GM23338 (cell line): ENCODE measurements at regions not wholly inside any gene's neighbourhood (a gene's known extent, or its start where the extent isn't known, plus 50 kb on each side); places are given as distances from the start of the nearest gene placed in this dataset.

Experiments used
- ATAC-seq: fragments of 200-7000 bp; cut with Tn5 transposase; 3 replicates; pipeline ENCODE4 v1.9.1; 2020
- DNase-seq: peaks from one replicate; pipeline ENCODE4 v3.0.0-alpha.2; 2015; ENCODE audit warnings: low spot score
- H2AFZ ChIP-seq: fragments of 200-600 bp; sonication (generic); 2 replicates; pipeline ENCODE4 v1.8.0; 2016; ENCODE audit warnings: antibody characterized with exemption, mild to moderate bottlenecking, moderate library complexity
- H3F3A ChIP-seq: fragments of 200-600 bp; sonication (generic); replicated peaks from 2 replicates; pipeline ENCODE4 v1.8.0; 2017; ENCODE audit warnings: antibody characterized with exemption, mixed run types, low read depth
- H3K27ac ChIP-seq: fragments of 200-600 bp; sonication (generic); 2 replicates; pipeline ENCODE4 v1.6.1; 2016; ENCODE audit warnings: low read depth
- H3K27me3 ChIP-seq: fragments of 200-600 bp; sonication (generic); 2 replicates; pipeline ENCODE4 v1.8.0; 2016; ENCODE audit warnings: mild to moderate bottlenecking, mixed run types, moderate library complexity; ENCODE audit not compliant: insufficient read depth
- H3K36me3 ChIP-seq: fragments of 200-600 bp; sonication (generic); 2 replicates; pipeline ENCODE4 v1.8.0; 2016; ENCODE audit warnings: mild to moderate bottlenecking; ENCODE audit not compliant: insufficient read depth
- H3K4me1 ChIP-seq: fragments of 200-600 bp; sonication (generic); 2 replicates; pipeline ENCODE4 v1.8.0; 2016; ENCODE audit warnings: mild to moderate bottlenecking, moderate library complexity; ENCODE audit not compliant: insufficient read depth
- H3K4me2 ChIP-seq: fragments of 200-600 bp; sonication (generic); 2 replicates; pipeline ENCODE4 v1.7.1; 2017; ENCODE audit warnings: mixed run types
- H3K4me3 ChIP-seq: fragments of 200-600 bp; sonication (generic); 2 replicates; pipeline ENCODE4 v1.6.1; 2016; ENCODE audit warnings: mixed run types
- H3K79me2 ChIP-seq: fragments of 200-600 bp; sonication (generic); replicated peaks from 2 replicates; pipeline ENCODE4 v1.8.0; 2017; ENCODE audit warnings: mild to moderate bottlenecking; ENCODE audit not compliant: insufficient read depth
- H3K9me2 ChIP-seq: fragments of 200-600 bp; sonication (generic); 2 replicates; pipeline ENCODE4 v1.8.0; 2017; ENCODE audit not compliant: insufficient read depth
- H4K20me1 ChIP-seq: fragments of 200-600 bp; sonication (generic); replicated peaks from 2 replicates; pipeline ENCODE4 v1.8.0; 2017; ENCODE audit warnings: mild to moderate bottlenecking; ENCODE audit not compliant: insufficient read depth
- H3K27ac Mint-ChIP-seq: 2 replicates; pipeline ENCODE4 v1.8.0; 2020; ENCODE audit warnings: inconsistent platforms, mild to moderate bottlenecking, moderate library complexity, mixed read lengths
- H3K27me3 Mint-ChIP-seq: 3 replicates; pipeline ENCODE4 v1.8.0; 2022; ENCODE audit warnings: low read depth, mild to moderate bottlenecking, moderate library complexity, mixed read lengths, inconsistent platforms; ENCODE audit not compliant: insufficient read depth, poor library complexity
- H3K36me3 Mint-ChIP-seq: 3 replicates; pipeline ENCODE4 v1.8.0; 2021; ENCODE audit warnings: low read depth, mild to moderate bottlenecking, inconsistent platforms, moderate library complexity, mixed read lengths
- H3K4me1 Mint-ChIP-seq: 3 replicates; pipeline ENCODE4 v1.8.0; 2020; ENCODE audit warnings: mild to moderate bottlenecking, inconsistent platforms, mixed read lengths
- H3K4me3 Mint-ChIP-seq: 3 replicates; pipeline ENCODE4 v1.8.0; 2021; ENCODE audit warnings: moderate library complexity, mild to moderate bottlenecking, inconsistent platforms, mixed read lengths
- H3K9me3 Mint-ChIP-seq: 3 replicates; pipeline ENCODE4 v1.8.0; 2020; ENCODE audit warnings: moderate library complexity, mild to moderate bottlenecking, inconsistent platforms, mixed read lengths
- CTCF ChIP-seq, 2 experiments: fragments of 200-600 bp in 1 of 2; sonication (generic) in 1 of 2; conservative IDR thresholded peaks; 2 replicates each; pipeline versions ENCODE4 v1.5.1 to v1.6.1; 2016 to 2017; ENCODE audit warnings: antibody characterized with exemption in 2 of 2, low read depth in 2 of 2, mild to moderate bottlenecking in 2 of 2, moderate library complexity in 1 of 2
- ETS1 ChIP-seq: IDR thresholded peaks from 2 replicates; pipeline ENCODE4 v1.6.1; 2016; ENCODE audit warnings: antibody characterized with exemption
- EZH2phosphoT487 ChIP-seq: fragments of 200-600 bp; sonication (generic); IDR thresholded peaks from one replicate; pipeline ENCODE4 v1.8.1; 2018; ENCODE audit warnings: antibody characterized with exemption; ENCODE audit not compliant: unreplicated experiment
- JUNB ChIP-seq: IDR thresholded peaks from one replicate; pipeline ENCODE4 v1.6.1; 2016; ENCODE audit warnings: antibody characterized with exemption; ENCODE audit not compliant: unreplicated experiment
- NANOG ChIP-seq: IDR thresholded peaks from 2 replicates; pipeline ENCODE4 v1.6.1; 2016; ENCODE audit warnings: antibody characterized with exemption, borderline replicate concordance
- REST ChIP-seq: IDR thresholded peaks from one replicate; pipeline ENCODE4 v1.6.1; 2018; ENCODE audit warnings: antibody characterized with exemption; ENCODE audit not compliant: unreplicated experiment
- ZNF114 ChIP-seq: fragments of 250-450 bp; sonication (Bioruptor Pico); IDR thresholded peaks from 2 replicates; pipeline ENCODE4 v1.5.0; 2020; ENCODE audit warnings: mild to moderate bottlenecking, moderate library complexity
- ZNF331 ChIP-seq: fragments of 250-450 bp; sonication (Bioruptor Pico); IDR thresholded peaks from 2 replicates; pipeline ENCODE4 v1.5.0; 2020; ENCODE audit warnings: low read depth, mild to moderate bottlenecking, moderate library complexity

- TF ChIP-seq ZNF114 (CRISPR knock-in tag) (no peak), NANOG (no peak), EZH2phosphoT487 (no peak), CTCF (conservative IDR thresholded peaks at IDR 0.05; ENCODE audit: low read depth in 2 of 2) (no peak)
These were observed 177.7 kb downstream of the NHLRC3 start (continued) for GRCh38 chr13:39215971-39216370.

- no peak overlapping the region for H3K27ac Mint-ChIP-seq
- ATAC-seq = no peak
- no peaks in the 10 kb centered on the region for H3K4me1 ChIP-seq
These were observed 179.2 kb downstream of the NHLRC3 start for GRCh38 chr13:39217471-39217870.

More at GRCh38 chr13:39217471-39217870, 179.2 kb downstream of the NHLRC3 start:
- Histone ChIP-seq H4K20me1 (no peaks in the 10 kb centered on the region), H3K36me3 (no peaks in the 10 kb centered on the region), H3K9me2 (no peaks in the 10 kb centered on the region; the same call in 1 of the 2 replicates), H3K27ac (no peak overlapping the region), H3K79me2 (no peaks in the 10 kb centered on the region), H3K27me3 (no peaks in the 10 kb centered on the region), H3F3A (no peaks in the 10 kb centered on the region), H2AFZ (no peak overlapping the region), H3K4me2 (no peak overlapping the region), H3K4me3 (no peak overlapping the region)
- peaks cover 3% of the 10 kb centered on the region; the same call in 2 of the 3 replicates for H3K9me3 Mint-ChIP-seq
- no peaks in the 10 kb centered on the region; the same call in 2 of the 3 replicates for H3K36me3 Mint-ChIP-seq
- DNase-seq = no peak
- H3K27me3 Mint-ChIP-seq = no peaks in the 10 kb centered on the region
- no peaks in the 10 kb centered on the region for H3K4me1 Mint-ChIP-seq
- TF ChIP-seq EZH2phosphoT487 (no peak), ZNF331 (no peak), JUNB (no peak), REST (no peak), ZNF114 (CRISPR knock-in tag) (no peak), NANOG (no peak), CTCF (conservative IDR thresholded peaks at IDR 0.05; ENCODE audit: low read depth in 2 of 2) (no peak), ETS1 (no peak)
- no peak overlapping the region for H3K4me3 Mint-ChIP-seq
